ENCODE measurements at regions not wholly inside any gene's neighbourhood (a gene's known extent, or its start where the extent isn't known, plus 50 kb on each side); places are given as distances from the start of the nearest gene placed in this dataset.

DNA sequence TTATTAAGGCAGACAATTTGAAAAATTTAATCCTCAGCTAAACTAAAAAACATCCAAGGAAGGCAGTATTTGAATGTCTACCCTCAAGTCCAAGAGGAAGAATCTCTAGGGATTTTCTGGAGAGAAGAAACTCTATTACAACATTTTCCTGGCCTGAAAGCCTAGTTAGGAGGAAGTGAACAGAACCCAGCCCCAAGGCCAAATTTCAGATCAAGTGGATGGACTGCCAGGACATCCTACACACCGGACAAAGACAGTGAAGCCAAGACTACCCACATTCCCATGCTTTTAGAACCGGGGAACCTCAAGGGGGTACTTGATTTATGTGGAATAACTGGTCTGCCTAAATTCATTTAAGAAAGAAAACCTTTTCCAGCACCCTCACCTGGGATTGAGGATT, 108.9 kb upstream of the MEOX2 start (continued):
- TF ChIP-seq, protein P1, sequence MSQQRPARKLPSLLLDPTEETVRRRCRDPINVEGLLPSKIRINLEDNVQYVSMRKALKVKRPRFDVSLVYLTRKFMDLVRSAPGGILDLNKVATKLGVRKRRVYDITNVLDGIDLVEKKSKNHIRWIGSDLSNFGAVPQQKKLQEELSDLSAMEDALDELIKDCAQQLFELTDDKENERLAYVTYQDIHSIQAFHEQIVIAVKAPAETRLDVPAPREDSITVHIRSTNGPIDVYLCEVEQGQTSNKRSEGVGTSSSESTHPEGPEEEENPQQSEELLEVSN (IDR thresholded peaks at IDR 0.05; ENCODE audit: borderline replicate concordance in 1 of 2, extremely low read depth in 1 of 2, insufficient read depth in 1 of 2, insufficient read length in 1 of 2, low read depth in 1 of 2, low read length in 1 of 2, poor library complexity in 1 of 2, severe bottlenecking in 1 of 2): no peak
- TF ChIP-seq HDAC3 (IDR thresholded peaks at IDR 0.05; ENCODE audit: borderline replicate concordance, partially characterized antibody) (no peak), FOS (IDR thresholded peaks at IDR 0.05; ENCODE audit: extremely low read depth, insufficient read length) (no peak), CREM (IDR thresholded peaks at IDR 0.05; ENCODE audit: low read depth) (no peak), SAFB2 (IDR thresholded peaks at IDR 0.05; ENCODE audit: borderline replicate concordance, low read depth, low read length, severe bottlenecking) (no peak), NR4A1 (CRISPR knock-in tag; IDR thresholded peaks at IDR 0.05) (no peak), NR4A1 (tag; IDR thresholded peaks at IDR 0.05) (no peak)
- TF ChIP-seq, protein P2, sequence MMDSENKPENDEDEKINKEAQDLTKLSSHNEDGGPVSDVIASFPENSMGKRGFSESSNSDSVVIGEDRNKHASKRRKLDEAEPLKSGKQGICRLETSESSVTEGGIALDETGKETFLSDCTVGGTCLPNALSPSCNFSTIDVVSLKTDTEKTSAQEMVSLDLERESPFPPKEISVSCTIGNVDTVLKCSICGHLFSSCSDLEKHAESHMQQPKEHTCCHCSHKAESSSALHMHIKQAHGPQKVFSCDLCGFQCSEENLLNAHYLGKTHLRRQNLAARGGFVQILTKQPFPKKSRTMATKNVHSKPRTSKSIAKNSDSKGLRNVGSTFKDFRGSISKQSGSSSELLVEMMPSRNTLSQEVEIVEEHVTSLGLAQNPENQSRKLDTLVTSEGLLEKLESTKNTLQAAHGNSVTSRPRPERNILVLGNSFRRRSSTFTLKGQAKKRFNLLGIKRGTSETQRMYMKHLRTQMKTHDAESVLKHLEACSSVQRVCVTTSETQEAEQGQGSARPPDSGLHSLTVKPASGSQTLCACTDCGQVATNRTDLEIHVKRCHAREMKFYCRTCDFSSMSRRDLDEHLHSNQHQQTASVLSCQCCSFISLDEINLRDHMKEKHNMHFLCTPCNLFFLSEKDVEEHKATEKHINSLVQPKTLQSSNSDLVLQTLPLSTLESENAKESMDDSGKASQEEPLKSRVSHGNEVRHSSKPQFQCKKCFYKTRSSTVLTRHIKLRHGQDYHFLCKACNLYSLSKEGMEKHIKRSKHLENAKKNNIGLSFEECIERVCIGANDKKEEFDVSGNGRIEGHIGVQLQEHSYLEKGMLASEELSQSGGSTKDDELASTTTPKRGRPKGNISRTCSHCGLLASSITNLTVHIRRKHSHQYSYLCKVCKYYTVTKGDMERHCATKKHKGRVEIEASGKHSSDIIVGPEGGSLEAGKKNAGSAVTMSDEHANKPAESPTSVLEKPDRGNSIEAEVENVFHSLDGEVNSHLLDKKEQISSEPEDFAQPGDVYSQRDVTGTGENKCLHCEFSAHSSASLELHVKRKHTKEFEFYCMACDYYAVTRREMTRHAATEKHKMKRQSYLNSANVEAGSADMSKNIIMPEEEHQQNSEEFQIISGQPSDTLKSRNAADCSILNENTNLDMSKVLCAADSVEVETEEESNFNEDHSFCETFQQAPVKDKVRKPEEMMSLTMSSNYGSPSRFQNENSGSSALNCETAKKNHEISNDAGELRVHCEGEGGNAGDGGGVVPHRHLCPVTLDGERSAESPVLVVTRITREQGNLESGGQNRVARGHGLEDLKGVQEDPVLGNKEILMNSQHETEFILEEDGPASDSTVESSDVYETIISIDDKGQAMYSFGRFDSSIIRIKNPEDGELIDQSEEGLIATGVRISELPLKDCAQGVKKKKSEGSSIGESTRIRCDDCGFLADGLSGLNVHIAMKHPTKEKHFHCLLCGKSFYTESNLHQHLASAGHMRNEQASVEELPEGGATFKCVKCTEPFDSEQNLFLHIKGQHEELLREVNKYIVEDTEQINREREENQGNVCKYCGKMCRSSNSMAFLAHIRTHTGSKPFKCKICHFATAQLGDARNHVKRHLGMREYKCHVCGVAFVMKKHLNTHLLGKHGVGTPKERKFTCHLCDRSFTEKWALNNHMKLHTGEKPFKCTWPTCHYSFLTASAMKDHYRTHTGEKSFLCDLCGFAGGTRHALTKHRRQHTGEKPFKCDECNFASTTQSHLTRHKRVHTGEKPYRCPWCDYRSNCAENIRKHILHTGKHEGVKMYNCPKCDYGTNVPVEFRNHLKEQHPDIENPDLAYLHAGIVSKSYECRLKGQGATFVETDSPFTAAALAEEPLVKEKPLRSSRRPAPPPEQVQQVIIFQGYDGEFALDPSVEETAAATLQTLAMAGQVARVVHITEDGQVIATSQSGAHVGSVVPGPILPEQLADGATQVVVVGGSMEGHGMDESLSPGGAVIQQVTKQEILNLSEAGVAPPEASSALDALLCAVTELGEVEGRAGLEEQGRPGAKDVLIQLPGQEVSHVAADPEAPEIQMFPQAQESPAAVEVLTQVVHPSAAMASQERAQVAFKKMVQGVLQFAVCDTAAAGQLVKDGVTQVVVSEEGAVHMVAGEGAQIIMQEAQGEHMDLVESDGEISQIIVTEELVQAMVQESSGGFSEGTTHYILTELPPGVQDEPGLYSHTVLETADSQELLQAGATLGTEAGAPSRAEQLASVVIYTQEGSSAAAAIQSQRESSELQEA (IDR thresholded peaks at IDR 0.05; ENCODE audit: low read depth): no peak
